Esophagus muscularis mucosa (tissue), 4 donors: ENCODE measurements at regions not wholly inside any gene's neighbourhood (a gene's known extent, or its start where the extent isn't known, plus 50 kb on each side); places are given as distances from the start of the nearest gene placed in this dataset.

ENCODE experiments used
- DNase-seq: peaks from one replicate; pipeline ENCODE4 v3.0.0-alpha.2; 2017; ENCODE audit errors: extremely low spot score
- H3K27ac ChIP-seq, 4 donors: fragments of 200-600 bp; sonication (generic); replicated peaks in 1 of 4; 1 replicate in 3 of 4; 2 replicates in 1 of 4; pipeline ENCODE4 v1.5.1; 2016 to 2019; ENCODE audit warnings: mild to moderate bottlenecking in 1 of 4
- H3K27me3 ChIP-seq, 4 donors: fragments of 200-600 bp; sonication (generic); one replicate each; pipeline versions ENCODE4 v1.5.1 to v1.6.0; 2016 to 2019
- H3K36me3 ChIP-seq, 4 donors: fragments of 200-600 bp; sonication (generic); one replicate each; pipeline ENCODE4 v1.5.1; 2016 to 2019
- H3K4me1 ChIP-seq, 4 donors: fragments of 200-600 bp; sonication (generic); one replicate each; pipeline ENCODE4 v1.5.1; 2016 to 2019
- H3K4me3 ChIP-seq, 4 donors: fragments of 200-600 bp; sonication (generic); 1 replicate in 2 of 4; 2 replicates in 2 of 4; pipeline ENCODE4 v1.5.1; 2016 to 2019; ENCODE audit warnings: mild to moderate bottlenecking in 4 of 4, moderate library complexity in 1 of 4
- H3K9me3 ChIP-seq, 4 donors: fragments of 200-600 bp; sonication (generic); 1 replicate in 3 of 4; 2 replicates in 1 of 4; pipeline ENCODE4 v1.5.1; 2016 to 2019
- EP300 ChIP-seq: sonication (generic); formaldehyde crosslinking; IDR thresholded peaks from one replicate; pipeline ENCODE4 v1.6.1; 2017; ENCODE audit warnings: antibody characterized with exemption
- POLR2A ChIP-seq: fragments of 450-650 bp; IDR thresholded peaks from one replicate; pipeline ENCODE4 v1.6.1; 2017; ENCODE audit warnings: antibody characterized with exemption, moderate library complexity, mild to moderate bottlenecking, low read depth
- POLR2AphosphoS5 ChIP-seq, 2 donors: sonication (generic); formaldehyde crosslinking; IDR thresholded peaks; one replicate each; pipeline ENCODE4 v1.6.1; 2017; ENCODE audit warnings: antibody characterized with exemption in 2 of 2
- WGBS: methylation state at CpG from one replicate; pipeline ENCODE4 v1.1.5; 2018; 5-methylcytosine and 5-hydroxymethylcytosine counted together
- intact Hi-C: fragments of 100-400 bp; cut with DNase I; formaldehyde crosslinking; loops from one replicate; pipeline ENCODE4 v1.15.1; 2023
- TF ChIP-seq, protein P1 (sequence below), 3 experiments: fragments of 200-600 bp in 2 of 3; fragments of 450-650 bp in 1 of 3; sonication (generic) in 2 of 3; IDR thresholded peaks; one replicate each; pipeline ENCODE4 v1.5.1; 2017 to 2019; ENCODE audit warnings: antibody characterized with exemption in 3 of 3, mild to moderate bottlenecking in 2 of 3, moderate library complexity in 1 of 3

DNA sequence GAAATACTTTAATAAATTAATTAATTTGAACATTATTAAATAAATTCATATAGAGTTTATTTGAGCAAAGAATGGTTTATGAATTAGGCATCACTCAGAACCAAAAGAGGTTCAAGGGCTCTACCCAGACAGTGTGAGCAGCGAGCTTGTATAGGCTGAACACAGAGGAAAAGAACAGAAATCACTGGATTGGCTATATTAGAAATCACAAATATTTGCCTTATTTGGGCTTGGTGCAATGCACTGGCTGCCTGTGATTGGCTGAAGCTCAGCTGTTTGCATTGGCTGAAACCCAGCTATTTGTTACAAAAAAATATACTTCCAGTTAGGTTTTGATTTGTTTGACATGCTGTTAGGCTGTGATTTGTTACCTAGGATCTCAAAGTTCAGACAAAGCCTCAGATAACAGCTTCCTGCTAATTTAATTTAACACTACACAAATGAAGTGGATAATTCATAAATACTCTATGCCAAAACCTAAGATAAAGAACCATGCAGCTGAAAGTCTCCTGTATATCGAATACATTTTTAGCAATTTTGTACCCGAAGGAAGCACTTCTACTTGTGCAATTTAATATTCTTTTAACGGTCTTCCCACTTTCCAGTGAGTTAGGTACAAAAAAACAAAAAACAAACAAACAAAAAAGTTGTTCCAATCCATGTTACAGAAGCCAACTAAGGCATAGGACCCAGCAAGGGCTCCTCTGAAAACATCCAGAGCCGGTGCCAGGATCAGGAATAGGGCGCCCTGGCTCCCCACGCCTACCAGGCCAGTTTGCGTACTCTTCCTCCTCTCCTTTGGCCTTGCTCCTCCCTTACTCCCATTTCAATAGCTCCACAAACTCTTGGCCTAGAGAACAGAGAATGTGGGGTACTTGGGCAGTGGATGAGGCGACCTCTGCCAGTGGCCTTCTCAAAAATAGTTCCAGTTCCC, 179.1 kb downstream of the DUSP10 start:
- H3K9me3 ChIP-seq = no peaks in the 10 kb centered on the region
- peaks cover 0 to 7% (median 0%) of the 10 kb centered on the region in 4 donors for H3K4me1 ChIP-seq
- TF ChIP-seq, protein P1, sequence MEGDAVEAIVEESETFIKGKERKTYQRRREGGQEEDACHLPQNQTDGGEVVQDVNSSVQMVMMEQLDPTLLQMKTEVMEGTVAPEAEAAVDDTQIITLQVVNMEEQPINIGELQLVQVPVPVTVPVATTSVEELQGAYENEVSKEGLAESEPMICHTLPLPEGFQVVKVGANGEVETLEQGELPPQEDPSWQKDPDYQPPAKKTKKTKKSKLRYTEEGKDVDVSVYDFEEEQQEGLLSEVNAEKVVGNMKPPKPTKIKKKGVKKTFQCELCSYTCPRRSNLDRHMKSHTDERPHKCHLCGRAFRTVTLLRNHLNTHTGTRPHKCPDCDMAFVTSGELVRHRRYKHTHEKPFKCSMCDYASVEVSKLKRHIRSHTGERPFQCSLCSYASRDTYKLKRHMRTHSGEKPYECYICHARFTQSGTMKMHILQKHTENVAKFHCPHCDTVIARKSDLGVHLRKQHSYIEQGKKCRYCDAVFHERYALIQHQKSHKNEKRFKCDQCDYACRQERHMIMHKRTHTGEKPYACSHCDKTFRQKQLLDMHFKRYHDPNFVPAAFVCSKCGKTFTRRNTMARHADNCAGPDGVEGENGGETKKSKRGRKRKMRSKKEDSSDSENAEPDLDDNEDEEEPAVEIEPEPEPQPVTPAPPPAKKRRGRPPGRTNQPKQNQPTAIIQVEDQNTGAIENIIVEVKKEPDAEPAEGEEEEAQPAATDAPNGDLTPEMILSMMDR (IDR thresholded peaks at IDR 0.05) = no peak
- TF ChIP-seq POLR2AphosphoS5 (IDR thresholded peaks at IDR 0.05) = no peak
- no peak for TF ChIP-seq POLR2A
- TF ChIP-seq EP300 = no peak
- intact Hi-C loops = no loop called here
- H3K36me3 ChIP-seq = no peaks in the 10 kb centered on the region
- WGBS = 92% methylated on average over 9 of the region's 9 CpGs
- H3K27ac ChIP-seq = no peak overlapping the region
- H3K27me3 ChIP-seq = no peaks in the 10 kb centered on the region
- H3K4me3 ChIP-seq = no peak overlapping the region
- DNase-seq = no peak

DNA sequence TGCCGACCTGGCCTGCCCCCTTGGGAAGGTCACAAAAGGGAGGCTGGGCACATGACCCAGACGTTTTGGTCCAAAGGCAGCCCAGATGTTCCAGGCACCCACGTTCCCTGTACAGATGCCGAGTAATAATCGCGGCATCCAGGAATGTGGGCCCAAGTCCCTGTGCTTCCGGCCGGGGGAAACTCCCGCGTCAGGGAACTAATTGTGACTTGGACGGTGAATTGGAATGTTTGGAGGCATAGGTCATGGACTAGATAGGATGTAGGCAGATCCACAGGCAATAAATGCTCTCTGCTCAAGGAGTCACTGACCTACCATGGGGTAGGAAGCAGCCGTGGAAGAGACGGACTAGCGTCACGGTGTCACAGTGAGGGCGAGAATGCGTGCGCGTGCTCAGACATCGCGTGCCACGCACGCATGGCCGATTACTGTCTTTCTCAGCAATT, 178.4 kb downstream of the DUSP10 start:
- Histone ChIP-seq H3K9me3 (no peaks in the 10 kb centered on the region), H3K27ac (no peak overlapping the region), H3K27me3 (no peaks in the 10 kb centered on the region), H3K4me1 (peaks cover 0 to 7% (median 0%) of the 10 kb centered on the region in 4 donors), H3K4me3 (no peak overlapping the region), H3K36me3 (no peaks in the 10 kb centered on the region)
- 95% methylated on average over 24 of the region's 24 CpGs for WGBS
- intact Hi-C loops = no loop called here
- DNase-seq = no peak
- TF ChIP-seq POLR2AphosphoS5 (IDR thresholded peaks at IDR 0.05) (no peak), EP300 (no peak), POLR2A (no peak)
- TF ChIP-seq, protein P1 (IDR thresholded peaks at IDR 0.05) = no peak

DNA sequence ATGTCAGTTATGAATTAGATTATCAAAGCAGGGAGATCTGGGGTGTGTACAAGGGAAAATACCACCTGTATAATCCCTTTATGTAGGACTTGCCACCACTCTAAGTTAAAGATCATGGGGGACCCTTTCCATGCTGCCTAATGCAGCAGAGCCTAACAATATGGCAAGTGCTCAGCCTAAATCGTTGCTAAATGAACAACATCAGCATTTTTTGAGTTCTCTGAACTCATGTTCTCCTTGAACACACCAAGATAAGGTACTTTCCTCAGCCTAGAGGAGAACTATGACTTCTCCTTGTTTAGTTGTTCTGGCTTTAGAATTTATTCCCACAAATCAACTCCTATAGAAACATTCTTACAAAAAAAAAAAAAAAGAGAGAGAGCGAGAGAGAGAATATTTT, 177.0 kb downstream of the DUSP10 start:
- DNase-seq = no peak
- WGBS = 66% methylated on average over 2 of the region's 2 CpGs
- no peaks in the 10 kb centered on the region for H3K36me3 ChIP-seq
- H3K9me3 ChIP-seq = no peaks in the 10 kb centered on the region
- H3K27me3 ChIP-seq = no peaks in the 10 kb centered on the region
- intact Hi-C loops = no loop called here
- no peak overlapping the region for H3K27ac ChIP-seq
- H3K4me1 ChIP-seq = peaks cover 0 to 7% (median 0%) of the 10 kb centered on the region in 4 donors
- no peak overlapping the region for H3K4me3 ChIP-seq
- TF ChIP-seq EP300 (no peak), POLR2A (no peak), POLR2AphosphoS5 (IDR thresholded peaks at IDR 0.05) (no peak)
- TF ChIP-seq, protein P1 (IDR thresholded peaks at IDR 0.05) = no peak

DNA sequence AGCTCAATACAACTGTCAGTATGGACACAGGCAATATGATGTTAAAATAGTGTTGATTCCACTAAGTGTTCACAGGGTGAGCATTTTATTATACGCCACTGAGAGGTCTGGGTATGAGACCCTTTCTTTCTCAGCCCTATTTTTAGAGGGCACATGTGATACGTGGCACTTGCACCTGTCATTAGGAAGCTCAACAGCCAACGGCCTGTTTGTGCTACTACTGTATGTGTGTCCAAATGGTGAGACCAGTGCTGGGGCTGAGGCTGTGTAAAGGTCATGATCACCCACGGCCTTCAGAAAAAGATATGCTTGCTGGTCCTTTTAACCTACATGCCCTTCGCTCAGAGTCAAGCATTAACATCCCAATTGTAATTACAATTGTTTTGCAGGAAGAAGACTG, 176.2 kb downstream of the DUSP10 start:
- no peak for TF ChIP-seq EP300
- TF ChIP-seq, protein P1 (IDR thresholded peaks at IDR 0.05) = no peak
- no peak for TF ChIP-seq POLR2AphosphoS5 (IDR thresholded peaks at IDR 0.05)
- no peak for DNase-seq
- H3K36me3 ChIP-seq = no peaks in the 10 kb centered on the region
- peaks cover 0 to 7% (median 0%) of the 10 kb centered on the region in 4 donors for H3K4me1 ChIP-seq
- no peak overlapping the region for H3K27ac ChIP-seq
- intact Hi-C loops = no loop called here
- no peaks in the 10 kb centered on the region for H3K9me3 ChIP-seq
- H3K27me3 ChIP-seq = no peaks in the 10 kb centered on the region
- 64% methylated on average over 5 of the region's 5 CpGs for WGBS
- H3K4me3 ChIP-seq = no peak overlapping the region
